ENCODE measurements at regions not wholly inside any gene's neighbourhood (a gene's known extent, or its start where the extent isn't known, plus 50 kb on each side); places are given as distances from the start of the nearest gene placed in this dataset.

DNA sequence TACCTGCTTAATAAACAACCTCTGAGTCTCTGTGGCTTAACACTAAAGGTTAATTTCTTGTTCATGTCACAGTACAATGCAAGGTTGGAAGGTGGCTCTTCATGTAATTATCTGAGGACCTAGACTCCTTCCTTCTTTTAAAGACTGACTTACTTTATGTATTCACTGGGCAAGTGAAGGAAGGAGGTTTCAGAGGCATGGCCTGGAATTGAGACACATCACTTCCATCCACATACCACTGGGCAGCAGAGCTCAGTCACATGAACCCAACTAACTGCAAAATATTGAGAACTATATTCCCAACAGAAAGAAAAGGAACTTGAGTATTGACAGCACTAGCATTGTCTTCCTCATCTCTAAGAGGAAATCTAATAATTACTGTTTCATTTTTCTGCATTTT lies 57.5 kb upstream of the FN1 start:
- TF ChIP-seq POLR2AphosphoS5 (IDR thresholded peaks at IDR 0.05; ENCODE audit: low read depth) = no peak
- TF ChIP-seq, protein P1, sequence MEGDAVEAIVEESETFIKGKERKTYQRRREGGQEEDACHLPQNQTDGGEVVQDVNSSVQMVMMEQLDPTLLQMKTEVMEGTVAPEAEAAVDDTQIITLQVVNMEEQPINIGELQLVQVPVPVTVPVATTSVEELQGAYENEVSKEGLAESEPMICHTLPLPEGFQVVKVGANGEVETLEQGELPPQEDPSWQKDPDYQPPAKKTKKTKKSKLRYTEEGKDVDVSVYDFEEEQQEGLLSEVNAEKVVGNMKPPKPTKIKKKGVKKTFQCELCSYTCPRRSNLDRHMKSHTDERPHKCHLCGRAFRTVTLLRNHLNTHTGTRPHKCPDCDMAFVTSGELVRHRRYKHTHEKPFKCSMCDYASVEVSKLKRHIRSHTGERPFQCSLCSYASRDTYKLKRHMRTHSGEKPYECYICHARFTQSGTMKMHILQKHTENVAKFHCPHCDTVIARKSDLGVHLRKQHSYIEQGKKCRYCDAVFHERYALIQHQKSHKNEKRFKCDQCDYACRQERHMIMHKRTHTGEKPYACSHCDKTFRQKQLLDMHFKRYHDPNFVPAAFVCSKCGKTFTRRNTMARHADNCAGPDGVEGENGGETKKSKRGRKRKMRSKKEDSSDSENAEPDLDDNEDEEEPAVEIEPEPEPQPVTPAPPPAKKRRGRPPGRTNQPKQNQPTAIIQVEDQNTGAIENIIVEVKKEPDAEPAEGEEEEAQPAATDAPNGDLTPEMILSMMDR (IDR thresholded peaks at IDR 0.05; ENCODE audit: insufficient read depth, low read length) = no peak

Measured in HL-60 (cell line).